SK-N-MC (cell line): ENCODE measurements at regions not wholly inside any gene's neighbourhood (a gene's known extent, or its start where the extent isn't known, plus 50 kb on each side); places are given as distances from the start of the nearest gene placed in this dataset.
"Not testable (repeated sequence)": the region's sequence is repeated elsewhere in the genome, so short reads cannot be mapped to it uniquely, and the experiment has no call there.

ENCODE experiments used
- DNase-seq: peaks from one replicate; pipeline ENCODE4 v3.0.0-alpha.2; 2011; ENCODE audit warnings: low read depth, low spot score
- H3K27ac ChIP-seq: fragments of 200-600 bp; sonication (generic); 2 replicates; pipeline ENCODE4 v1.5.1; 2016; ENCODE audit warnings: mixed run types
- H3K36me3 ChIP-seq: fragments of 200-600 bp; sonication (generic); 2 replicates; pipeline ENCODE4 v1.6.1; 2017; ENCODE audit warnings: antibody characterized with exemption, low read length, mixed read lengths; ENCODE audit not compliant: insufficient read depth
- H3K4me3 ChIP-seq: fragments of 200-600 bp; sonication (generic); 2 replicates; pipeline ENCODE4 v1.5.1; 2016
- H3K9ac ChIP-seq: fragments of 200-600 bp; sonication (generic); 2 replicates; pipeline ENCODE4 v1.8.0; 2017; ENCODE audit warnings: mixed run types, mixed read lengths; ENCODE audit not compliant: insufficient read length
- H3K9me3 ChIP-seq: fragments of 200-600 bp; sonication (generic); 2 replicates; pipeline ENCODE4 v1.6.1; 2017; ENCODE audit warnings: low read depth, mild to moderate bottlenecking, antibody characterized with exemption, low read length, moderate library complexity, mixed read lengths
- EZH2 ChIP-seq: fragments of 200-600 bp; sonication (generic); IDR thresholded peaks from one replicate; pipeline ENCODE4 v1.6.1; 2017; ENCODE audit warnings: antibody characterized with exemption
- FOXP2 ChIP-seq: optimal IDR thresholded peaks from 2 replicates; pipeline ENCODE3; 2011; ENCODE audit warnings: mild to moderate bottlenecking, moderate library complexity; ENCODE audit not compliant: insufficient read depth; ENCODE audit errors: extremely low read length, control extremely low read depth
- POLR2AphosphoS5 ChIP-seq: IDR thresholded peaks from 2 replicates; pipeline ENCODE4 v1.6.1; 2012; ENCODE audit warnings: mild to moderate bottlenecking, low read depth, low read length, borderline replicate concordance

DNA sequence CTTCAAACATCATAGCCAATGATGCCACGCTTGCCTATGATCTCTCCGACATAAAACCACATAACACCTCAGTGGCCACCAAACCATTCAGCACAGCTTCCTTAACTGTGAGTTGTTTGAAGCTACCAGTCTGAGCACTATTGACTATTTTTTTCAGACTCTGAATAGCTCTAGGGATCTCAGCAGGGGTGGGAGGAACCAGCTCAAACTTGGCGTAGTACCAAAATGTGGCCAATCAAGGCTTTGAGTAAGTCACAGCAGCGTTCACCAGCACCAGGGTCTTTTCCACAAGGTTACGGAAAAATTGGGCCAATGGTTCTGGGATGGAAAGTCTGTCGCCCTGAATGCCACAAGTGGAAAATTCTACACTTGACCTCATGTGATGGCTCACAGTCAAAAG lies 70.6 kb downstream of the SMPDL3A start:
- H3K9me3 ChIP-seq, result no peaks in the 10 kb centered on the region
- H3K9ac ChIP-seq, result no peak overlapping the region
- H3K36me3 ChIP-seq, result no peaks in the 10 kb centered on the region
- H3K4me3 ChIP-seq, result no peak overlapping the region
- TF ChIP-seq POLR2AphosphoS5 (no peak), EZH2 (no peak), FOXP2 (no peak)
- DNase-seq, result no peak
- H3K27ac ChIP-seq, result no peak overlapping the region

- no peak for DNase-seq
- Histone ChIP-seq H3K4me3 (no peak overlapping the region), H3K36me3 (no peaks in the 10 kb centered on the region), H3K9ac (no peak overlapping the region), H3K9me3 (no peaks in the 10 kb centered on the region), H3K27ac (no peak overlapping the region)
- no peak for TF ChIP-seq EZH2
- TF ChIP-seq FOXP2, result no peak
- TF ChIP-seq POLR2AphosphoS5, result no peak
These were observed 72.5 kb downstream of the SMPDL3A start for GRCh38 chr6:122861594-122861993.

- Histone ChIP-seq H3K9ac (no peak overlapping the region), H3K9me3 (no peaks in the 10 kb centered on the region), H3K36me3 (no peaks in the 10 kb centered on the region), H3K4me3 (no peak overlapping the region), H3K27ac (no peak overlapping the region)
- TF ChIP-seq FOXP2 (no peak), POLR2AphosphoS5 (no peak), EZH2 (no peak)
- no peak for DNase-seq
These were observed 79.1 kb downstream of the SMPDL3A start for GRCh38 chr6:122868137-122868536.

- Histone ChIP-seq H3K4me3 (no peak overlapping the region), H3K9me3 (no peaks in the 10 kb centered on the region), H3K27ac (no peak overlapping the region), H3K36me3 (no peaks in the 10 kb centered on the region), H3K9ac (no peak overlapping the region)
- TF ChIP-seq POLR2AphosphoS5 (no peak), EZH2 (no peak), FOXP2 (no peak)
- DNase-seq, result no peak
These were observed 80.5 kb downstream of the SMPDL3A start for GRCh38 chr6:122869437-122870024.

GRCh38 chr6:122871079-122871478 lies 82.0 kb downstream of the SMPDL3A start:
- Histone ChIP-seq H3K27ac (peak overlapping the region; percentile 44), H3K36me3 (no peaks in the 10 kb centered on the region), H3K9ac (no peak overlapping the region), H3K9me3 (no peaks in the 10 kb centered on the region), H3K4me3 (no peak overlapping the region)
- no peak for DNase-seq
- TF ChIP-seq FOXP2, result no peak
- no peak for TF ChIP-seq EZH2
- no peak for TF ChIP-seq POLR2AphosphoS5

GRCh38 chr6:122872311-122872710 lies 83.3 kb downstream of the SMPDL3A start:
- Histone ChIP-seq H3K4me3 (peak overlapping the region; percentile 29; the same call in 1 of the 2 replicates), H3K9me3 (no peaks in the 10 kb centered on the region), H3K27ac (peak overlapping the region; percentile 34; the same call in 1 of the 2 replicates), H3K36me3 (no peaks in the 10 kb centered on the region), H3K9ac (no peak overlapping the region)
- no peak for DNase-seq
- TF ChIP-seq POLR2AphosphoS5 (no peak), FOXP2 (no peak), EZH2 (no peak)

- no peaks in the 10 kb centered on the region for H3K36me3 ChIP-seq
- no peaks in the 10 kb centered on the region for H3K9me3 ChIP-seq
- H3K4me3 ChIP-seq, result no peak overlapping the region
- TF ChIP-seq EZH2 (no peak), POLR2AphosphoS5 (no peak), FOXP2 (no peak)
- no peak overlapping the region for H3K9ac ChIP-seq
- no peak overlapping the region for H3K27ac ChIP-seq
- DNase-seq, result no peak
These were observed 88.2 kb downstream of the SMPDL3A start for GRCh38 chr6:122877302-122877701.

DNA sequence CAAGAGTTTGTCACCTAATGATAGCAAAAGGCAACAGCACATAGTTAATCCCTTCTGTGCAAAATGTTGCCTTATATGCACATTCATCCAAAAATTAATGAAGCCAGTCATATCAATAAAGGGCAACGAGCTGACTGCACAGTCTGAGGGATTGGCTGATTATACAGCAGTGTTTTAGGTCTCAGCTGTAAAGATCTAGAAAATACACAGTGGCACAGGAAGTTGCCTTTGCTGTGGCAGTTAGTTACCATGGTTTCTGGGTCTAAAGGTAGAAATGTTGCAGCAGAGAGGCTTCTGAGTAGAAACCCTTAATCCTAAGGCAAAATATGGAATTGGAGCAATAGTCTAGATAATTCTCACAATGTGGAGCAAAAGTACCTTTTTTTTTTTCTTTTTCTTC lies 89.7 kb downstream of the SMPDL3A start:
- H3K9me3 ChIP-seq, result no peaks in the 10 kb centered on the region
- no peak for DNase-seq
- no peak overlapping the region for H3K9ac ChIP-seq
- H3K4me3 ChIP-seq, result no peak overlapping the region
- H3K27ac ChIP-seq, result no peak overlapping the region
- TF ChIP-seq POLR2AphosphoS5, result no peak
- no peak for TF ChIP-seq EZH2
- TF ChIP-seq FOXP2, result no peak
- H3K36me3 ChIP-seq, result no peaks in the 10 kb centered on the region

DNA sequence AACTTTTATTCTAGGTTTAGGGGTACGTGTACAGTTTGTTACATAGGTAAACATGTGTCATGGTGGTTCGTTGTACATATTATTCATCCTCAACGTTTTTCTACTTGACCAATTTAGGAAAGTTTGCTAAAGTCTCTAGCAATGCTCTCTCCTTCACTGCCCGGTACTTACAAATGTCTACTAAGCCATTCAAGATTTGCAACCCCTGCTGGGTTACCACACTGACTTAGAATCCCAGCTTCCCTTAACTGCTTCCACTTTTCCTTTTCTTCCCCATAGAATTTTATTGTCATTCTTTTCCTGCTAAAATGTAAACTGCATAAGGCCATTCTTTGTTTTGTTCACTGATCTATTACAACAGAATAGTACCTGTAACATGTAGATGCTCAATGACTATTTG lies 97.4 kb downstream of the SMPDL3A start:
- Histone ChIP-seq H3K9me3 (no peaks in the 10 kb centered on the region), H3K9ac (no peak overlapping the region), H3K27ac (no peak overlapping the region), H3K36me3 (no peaks in the 10 kb centered on the region), H3K4me3 (no peak overlapping the region)
- no peak for TF ChIP-seq POLR2AphosphoS5
- no peak for TF ChIP-seq FOXP2
- TF ChIP-seq EZH2, result no peak
- DNase-seq, result no peak

- Histone ChIP-seq H3K9ac (no peak overlapping the region), H3K9me3 (no peaks in the 10 kb centered on the region), H3K4me3 (no peak overlapping the region), H3K27ac (no peak overlapping the region), H3K36me3 (no peaks in the 10 kb centered on the region)
- no peak for DNase-seq
- TF ChIP-seq POLR2AphosphoS5 (no peak), FOXP2 (no peak), EZH2 (no peak)
These were observed 98.9 kb downstream of the SMPDL3A start for GRCh38 chr6:122887941-122888340.

GRCh38 chr6:122888680-122889079 lies 99.6 kb downstream of the SMPDL3A start:
- H3K9ac ChIP-seq, H3K9me3 ChIP-seq, H3K27ac ChIP-seq, H3K4me3 ChIP-seq, H3K36me3 ChIP-seq, DNase-seq: not testable (repeated sequence)
